ENCODE measurements at regions not wholly inside any gene's neighbourhood (a gene's known extent, or its start where the extent isn't known, plus 50 kb on each side); places are given as distances from the start of the nearest gene placed in this dataset.

DNA sequence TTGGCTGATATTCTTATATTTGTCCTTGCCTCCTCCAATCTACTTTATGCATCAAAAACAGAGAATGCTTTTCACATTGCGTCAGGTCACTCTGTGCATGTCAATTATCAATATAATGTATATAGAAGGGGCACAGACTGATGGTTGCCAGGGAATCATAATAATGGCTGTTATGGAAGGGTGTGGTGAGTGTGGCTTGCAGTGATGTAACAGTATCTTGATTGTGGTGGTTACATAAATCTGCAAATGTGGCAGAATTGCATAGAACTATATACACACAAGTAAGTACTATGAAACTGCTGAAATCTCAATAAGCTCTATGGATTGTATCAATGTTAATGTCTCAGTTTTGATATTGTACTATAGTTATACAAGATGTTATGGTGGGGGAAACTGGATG is 228.6 kb downstream of the TJP1 start:
- TF ChIP-seq CTCF (IDR thresholded peaks at IDR 0.05; ENCODE audit: borderline replicate concordance, extremely low read depth, low read length, poor library complexity, severe bottlenecking) (no peak), EZH2 (IDR thresholded peaks at IDR 0.05; ENCODE audit: borderline replicate concordance, low read depth, low read length, severe bottlenecking) (no peak)
